Liver (tissue), 8 donors: ENCODE measurements at regions not wholly inside any gene's neighbourhood (a gene's known extent, or its start where the extent isn't known, plus 50 kb on each side); places are given as distances from the start of the nearest gene placed in this dataset.

Experiments used
- DNase-seq: peaks from one replicate; pipeline ENCODE4 v3.0.0-alpha.2; 2017; ENCODE audit warnings: low spot score
- H3K27ac ChIP-seq, 2 donors: one replicate each; pipeline ENCODE4 v1.7.0; 2013; ENCODE audit warnings: inconsistent platforms in 2 of 2, low read length in 2 of 2, control low read depth in 1 of 2, low read depth in 1 of 2, mild to moderate bottlenecking in 1 of 2
- H3K27me3 ChIP-seq, 4 donors: one replicate each; pipeline versions ENCODE4 v1.6.1 to v1.7.0; 2013; ENCODE audit warnings: low read length in 3 of 4, inconsistent platforms in 1 of 4, mild to moderate bottlenecking in 1 of 4, moderate library complexity in 1 of 4; ENCODE audit not compliant: control insufficient read depth in 4 of 4, insufficient read depth in 4 of 4
- H3K36me3 ChIP-seq, 4 donors: one replicate each; pipeline versions ENCODE4 v1.6.1 to v1.7.0; 2013; ENCODE audit warnings: low read length in 3 of 4, mild to moderate bottlenecking in 3 of 4, low read depth in 1 of 4, moderate library complexity in 1 of 4; ENCODE audit not compliant: control insufficient read depth in 4 of 4, insufficient read depth in 3 of 4
- H3K4me1 ChIP-seq, 4 donors: one replicate each; pipeline versions ENCODE4 v1.6.1 to v1.7.0; 2013; ENCODE audit warnings: low read length in 3 of 4, mild to moderate bottlenecking in 3 of 4, moderate library complexity in 1 of 4; ENCODE audit not compliant: control insufficient read depth in 4 of 4, insufficient read depth in 4 of 4
- H3K4me3 ChIP-seq, 3 donors: one replicate each; pipeline versions ENCODE4 v1.6.1 to v1.7.0; 2013; ENCODE audit warnings: low read length in 3 of 3, control low read depth in 1 of 3, low read depth in 1 of 3, mild to moderate bottlenecking in 1 of 3
- H3K9ac ChIP-seq, 2 donors: one replicate each; pipeline ENCODE4 v1.7.0; 2013; ENCODE audit warnings: low read length in 2 of 2, mild to moderate bottlenecking in 2 of 2, moderate library complexity in 2 of 2, control low read depth in 1 of 2, low read depth in 1 of 2
- H3K9me3 ChIP-seq, 4 donors: one replicate each; pipeline versions ENCODE4 v1.6.1 to v1.7.0; 2013; ENCODE audit warnings: low read length in 3 of 4; ENCODE audit not compliant: control insufficient read depth in 4 of 4
- ATF3 ChIP-seq: IDR thresholded peaks from 2 replicates; pipeline ENCODE4 v1.6.1; 2016; ENCODE audit warnings: antibody characterized with exemption
- CTCF ChIP-seq: fragments of 150-350 bp; IDR thresholded peaks from 2 replicates; pipeline ENCODE4 v1.5.1; 2017; ENCODE audit warnings: improper control_type of control experiment, low read depth, low read length; ENCODE audit not compliant: missing input control
- EGR1 ChIP-seq, 2 donors: IDR thresholded peaks; 2 replicates each; pipeline ENCODE4 v1.6.1; 2016 to 2018; ENCODE audit warnings: antibody characterized with exemption in 2 of 2, low read depth in 2 of 2
- FOXA1 ChIP-seq: IDR thresholded peaks from 2 replicates; pipeline ENCODE4 v1.6.1; 2016; ENCODE audit warnings: antibody characterized with exemption
- FOXA2 ChIP-seq: IDR thresholded peaks from 2 replicates; pipeline ENCODE4 v1.6.1; 2016; ENCODE audit warnings: antibody characterized with exemption
- GABPA ChIP-seq, 2 donors: IDR thresholded peaks in 1 of 2; conservative IDR thresholded peaks in 1 of 2; 2 replicates each; pipeline ENCODE4 v1.6.1; 2016; ENCODE audit warnings: antibody characterized with exemption in 2 of 2, mild to moderate bottlenecking in 1 of 2, moderate library complexity in 1 of 2
- HNF4A ChIP-seq, 2 donors: conservative IDR thresholded peaks; 2 replicates each; pipeline ENCODE4 v1.6.1; 2016; ENCODE audit warnings: antibody characterized with exemption in 2 of 2, mild to moderate bottlenecking in 2 of 2
- HNF4G ChIP-seq: IDR thresholded peaks from 2 replicates; pipeline ENCODE4 v1.6.1; 2016; ENCODE audit warnings: antibody characterized with exemption
- JUND ChIP-seq, 2 donors: IDR thresholded peaks; 2 replicates each; pipeline ENCODE4 v1.6.1; 2016; ENCODE audit warnings: antibody characterized with exemption in 2 of 2
- NR2F2 ChIP-seq: IDR thresholded peaks from 2 replicates; pipeline ENCODE4 v1.6.1; 2016; ENCODE audit warnings: antibody characterized with exemption
- RAD21 ChIP-seq, 2 donors: IDR thresholded peaks; 2 replicates each; pipeline ENCODE4 v1.6.1; 2016; ENCODE audit warnings: antibody characterized with exemption in 2 of 2, mild to moderate bottlenecking in 2 of 2
- RXRA ChIP-seq, 2 donors: IDR thresholded peaks; 2 replicates each; pipeline ENCODE4 v1.6.1; 2017 to 2018; ENCODE audit warnings: antibody characterized with exemption in 2 of 2, mild to moderate bottlenecking in 1 of 2
- SP1 ChIP-seq: IDR thresholded peaks from 2 replicates; pipeline ENCODE4 v1.6.1; 2018; ENCODE audit warnings: antibody characterized with exemption, mild to moderate bottlenecking
- TAF1 ChIP-seq: conservative IDR thresholded peaks from 2 replicates; pipeline ENCODE4 v1.6.1; 2016; ENCODE audit warnings: antibody characterized with exemption, mild to moderate bottlenecking
- YY1 ChIP-seq: IDR thresholded peaks from 2 replicates; pipeline ENCODE4 v1.6.1; 2016; ENCODE audit warnings: antibody characterized with exemption, mild to moderate bottlenecking
- WGBS: extraction: QIAGEN DNeasy Blood & Tissue Kit; methylation state at CpG from one replicate; pipeline ENCODE4 v1.1.7; 2013; 5-methylcytosine and 5-hydroxymethylcytosine counted together
- TF ChIP-seq, protein P1 (sequence below): IDR thresholded peaks from 2 replicates; pipeline ENCODE4 v1.6.1; 2016; ENCODE audit warnings: antibody characterized with exemption, mild to moderate bottlenecking
- TF ChIP-seq, protein P2 (sequence below): IDR thresholded peaks from 2 replicates; pipeline ENCODE4 v1.6.1; 2016; ENCODE audit warnings: antibody characterized with exemption
- TF ChIP-seq, protein P3 (sequence below): IDR thresholded peaks from 2 replicates; pipeline ENCODE4 v1.6.1; 2016; ENCODE audit warnings: antibody characterized with exemption
- donor health status: healthy.
- donor health status: healthy.
- donor health status: healthy.
- donor health status: healthy.
- donor health status: healthy.

GRCh38 chr3:159830523-159831154, 158.0 kb upstream of the IL12A start:
- DNase-seq, result no peak
- Histone ChIP-seq H3K27ac (no peak overlapping the region), H3K9me3 (no peaks in the 10 kb centered on the region), H3K27me3 (no peaks in the 10 kb centered on the region), H3K4me3 (no peak overlapping the region), H3K9ac (no peak overlapping the region), H3K36me3 (no peaks in the 10 kb centered on the region), H3K4me1 (peaks cover 2 to 16% (median 13%) of the 10 kb centered on the region in 4 donors)
- TF ChIP-seq, protein P1, sequence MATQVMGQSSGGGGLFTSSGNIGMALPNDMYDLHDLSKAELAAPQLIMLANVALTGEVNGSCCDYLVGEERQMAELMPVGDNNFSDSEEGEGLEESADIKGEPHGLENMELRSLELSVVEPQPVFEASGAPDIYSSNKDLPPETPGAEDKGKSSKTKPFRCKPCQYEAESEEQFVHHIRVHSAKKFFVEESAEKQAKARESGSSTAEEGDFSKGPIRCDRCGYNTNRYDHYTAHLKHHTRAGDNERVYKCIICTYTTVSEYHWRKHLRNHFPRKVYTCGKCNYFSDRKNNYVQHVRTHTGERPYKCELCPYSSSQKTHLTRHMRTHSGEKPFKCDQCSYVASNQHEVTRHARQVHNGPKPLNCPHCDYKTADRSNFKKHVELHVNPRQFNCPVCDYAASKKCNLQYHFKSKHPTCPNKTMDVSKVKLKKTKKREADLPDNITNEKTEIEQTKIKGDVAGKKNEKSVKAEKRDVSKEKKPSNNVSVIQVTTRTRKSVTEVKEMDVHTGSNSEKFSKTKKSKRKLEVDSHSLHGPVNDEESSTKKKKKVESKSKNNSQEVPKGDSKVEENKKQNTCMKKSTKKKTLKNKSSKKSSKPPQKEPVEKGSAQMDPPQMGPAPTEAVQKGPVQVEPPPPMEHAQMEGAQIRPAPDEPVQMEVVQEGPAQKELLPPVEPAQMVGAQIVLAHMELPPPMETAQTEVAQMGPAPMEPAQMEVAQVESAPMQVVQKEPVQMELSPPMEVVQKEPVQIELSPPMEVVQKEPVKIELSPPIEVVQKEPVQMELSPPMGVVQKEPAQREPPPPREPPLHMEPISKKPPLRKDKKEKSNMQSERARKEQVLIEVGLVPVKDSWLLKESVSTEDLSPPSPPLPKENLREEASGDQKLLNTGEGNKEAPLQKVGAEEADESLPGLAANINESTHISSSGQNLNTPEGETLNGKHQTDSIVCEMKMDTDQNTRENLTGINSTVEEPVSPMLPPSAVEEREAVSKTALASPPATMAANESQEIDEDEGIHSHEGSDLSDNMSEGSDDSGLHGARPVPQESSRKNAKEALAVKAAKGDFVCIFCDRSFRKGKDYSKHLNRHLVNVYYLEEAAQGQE, result no peak
- TF ChIP-seq CTCF, result no peak
- TF ChIP-seq, protein P2, sequence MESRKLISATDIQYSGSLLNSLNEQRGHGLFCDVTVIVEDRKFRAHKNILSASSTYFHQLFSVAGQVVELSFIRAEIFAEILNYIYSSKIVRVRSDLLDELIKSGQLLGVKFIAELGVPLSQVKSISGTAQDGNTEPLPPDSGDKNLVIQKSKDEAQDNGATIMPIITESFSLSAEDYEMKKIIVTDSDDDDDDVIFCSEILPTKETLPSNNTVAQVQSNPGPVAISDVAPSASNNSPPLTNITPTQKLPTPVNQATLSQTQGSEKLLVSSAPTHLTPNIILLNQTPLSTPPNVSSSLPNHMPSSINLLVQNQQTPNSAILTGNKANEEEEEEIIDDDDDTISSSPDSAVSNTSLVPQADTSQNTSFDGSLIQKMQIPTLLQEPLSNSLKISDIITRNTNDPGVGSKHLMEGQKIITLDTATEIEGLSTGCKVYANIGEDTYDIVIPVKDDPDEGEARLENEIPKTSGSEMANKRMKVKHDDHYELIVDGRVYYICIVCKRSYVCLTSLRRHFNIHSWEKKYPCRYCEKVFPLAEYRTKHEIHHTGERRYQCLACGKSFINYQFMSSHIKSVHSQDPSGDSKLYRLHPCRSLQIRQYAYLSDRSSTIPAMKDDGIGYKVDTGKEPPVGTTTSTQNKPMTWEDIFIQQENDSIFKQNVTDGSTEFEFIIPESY, result no peak
- no peak for TF ChIP-seq ATF3
- TF ChIP-seq NR2F2, result no peak
- TF ChIP-seq TAF1, result no peak
- TF ChIP-seq RXRA (IDR thresholded peaks at IDR 0.05), result no peak
- TF ChIP-seq YY1, result no peak
- no peak for TF ChIP-seq EGR1 (IDR thresholded peaks at IDR 0.05; ENCODE audit: low read depth in 2 of 2)
- TF ChIP-seq, protein P3, sequence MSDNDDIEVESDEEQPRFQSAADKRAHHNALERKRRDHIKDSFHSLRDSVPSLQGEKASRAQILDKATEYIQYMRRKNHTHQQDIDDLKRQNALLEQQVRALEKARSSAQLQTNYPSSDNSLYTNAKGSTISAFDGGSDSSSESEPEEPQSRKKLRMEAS, result no peak
- TF ChIP-seq FOXA1, result no peak
- no peak for TF ChIP-seq SP1
- no peak for TF ChIP-seq HNF4G
- TF ChIP-seq JUND (IDR thresholded peaks at IDR 0.05), result no peak
- no peak for TF ChIP-seq GABPA (IDR thresholded peaks at IDR 0.05 in 1 of 2, conservative IDR thresholded peaks at IDR 0.05 in 1 of 2)
- TF ChIP-seq HNF4A (conservative IDR thresholded peaks at IDR 0.05), result no peak
- no peak for TF ChIP-seq RAD21 (IDR thresholded peaks at IDR 0.05)
- TF ChIP-seq FOXA2, result no peak
- 92% methylated on average over 1 of the region's 1 CpG for WGBS
